NCI-H446 treated with DMSO at 0.1 percent for 48 hours (cell line): ENCODE measurements at regions not wholly inside any gene's neighbourhood (a gene's known extent, or its start where the extent isn't known, plus 50 kb on each side); places are given as distances from the start of the nearest gene placed in this dataset.

Experiments used
- DNase-seq: peaks from one replicate; lab custom pipeline; 2025; lab: John Stamatoyannopoulos, UW

GRCh38 chr3:59133311-59133710, 83.5 kb upstream of the CFAP20DC start:
- DNase-seq, result no peak

GRCh38 chr3:59131016-59131766, 81.4 kb upstream of the CFAP20DC start:
- DNase-seq, result no peak

- no peak for DNase-seq
These were observed 78.9 kb upstream of the CFAP20DC start for GRCh38 chr3:59128685-59129084.

DNA sequence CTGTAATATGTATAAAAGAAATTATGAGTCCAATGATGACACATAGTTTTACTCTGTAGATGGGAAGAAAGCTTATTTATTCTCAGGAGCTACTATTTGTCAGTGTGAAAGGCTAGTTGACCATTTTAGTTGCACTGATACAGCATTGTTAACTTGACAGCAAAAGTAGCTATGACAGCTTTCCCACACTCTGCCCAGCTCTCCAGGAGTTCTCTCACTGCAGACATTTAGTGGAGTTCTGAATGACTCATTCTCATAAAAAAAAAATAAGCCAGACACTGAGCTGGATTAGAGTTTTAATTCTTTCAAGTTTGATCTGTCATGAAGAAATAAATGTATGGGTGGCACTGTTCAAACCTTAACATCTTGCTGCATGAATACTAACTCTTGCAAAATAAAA, 77.2 kb upstream of the CFAP20DC start:
- DNase-seq, result no peak

GRCh38 chr3:59126446-59126845, 76.6 kb upstream of the CFAP20DC start:
- no peak for DNase-seq

DNA sequence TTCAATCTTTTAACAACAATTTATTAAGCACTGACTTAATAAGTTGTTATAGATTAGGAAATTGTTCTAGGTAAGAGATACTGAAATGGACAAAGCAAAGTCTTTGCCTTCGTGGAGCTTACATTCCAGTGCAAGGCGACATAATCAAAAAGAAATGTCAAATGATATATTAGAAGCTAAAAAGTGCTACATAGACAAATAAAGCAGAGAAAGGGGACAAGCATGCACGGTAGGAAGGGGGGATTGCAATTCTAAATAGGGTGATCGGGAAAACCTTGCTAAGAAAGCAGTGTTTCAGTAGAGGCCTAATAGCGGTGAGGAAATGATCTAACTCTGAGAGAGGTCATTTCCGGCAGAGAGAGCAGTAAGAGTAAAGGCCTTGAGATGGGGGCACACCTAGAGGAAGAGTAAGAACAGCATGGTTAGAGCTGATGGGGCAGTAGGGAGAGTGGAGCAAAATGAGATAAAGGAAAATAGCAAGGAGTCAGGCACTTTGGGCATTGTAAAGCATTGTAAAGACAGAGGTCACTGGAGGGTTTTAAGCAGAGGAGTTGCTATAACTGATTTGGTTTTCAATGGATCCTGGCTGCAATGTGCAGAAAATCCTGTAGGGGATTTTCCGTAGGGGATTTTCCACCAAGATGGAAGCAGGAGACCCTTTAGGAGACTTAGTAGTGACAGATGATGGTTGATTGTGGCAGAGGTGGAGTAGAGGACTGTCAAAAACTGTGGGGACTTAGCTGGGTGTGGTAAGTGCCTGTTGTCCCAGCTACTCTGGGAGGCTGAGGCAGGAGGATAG, 71.7 kb upstream of the CFAP20DC start:
- DNase-seq, result no peak

GRCh38 chr3:59118928-59119327, 69.1 kb upstream of the CFAP20DC start:
- DNase-seq, result no peak

- DNase-seq, result no peak
These were observed 67.6 kb upstream of the CFAP20DC start for GRCh38 chr3:59117396-59117795.

DNA sequence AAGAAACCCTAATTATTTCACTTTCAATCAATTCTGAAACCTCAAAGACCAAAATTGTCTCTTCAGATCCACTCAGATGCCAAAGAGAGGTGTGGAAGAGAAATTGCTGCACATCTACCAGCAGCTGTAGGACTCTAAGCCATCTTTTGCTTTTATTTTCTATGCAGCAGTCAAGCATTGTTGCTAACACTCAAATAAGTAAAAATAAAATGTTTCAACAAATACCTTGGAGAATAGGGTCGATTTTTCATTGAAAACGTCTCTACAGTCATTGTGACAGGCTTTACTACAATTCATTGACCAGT, 66.4 kb upstream of the CFAP20DC start:
- DNase-seq, result no peak

GRCh38 chr3:59115364-59116232, 65.8 kb upstream of the CFAP20DC start:
- no peak for DNase-seq

- DNase-seq, result no peak
These were observed 58.3 kb upstream of the CFAP20DC start for GRCh38 chr3:59107856-59108815.

- no peak for DNase-seq
These were observed 56.3 kb upstream of the CFAP20DC start for GRCh38 chr3:59106085-59106648.

DNA sequence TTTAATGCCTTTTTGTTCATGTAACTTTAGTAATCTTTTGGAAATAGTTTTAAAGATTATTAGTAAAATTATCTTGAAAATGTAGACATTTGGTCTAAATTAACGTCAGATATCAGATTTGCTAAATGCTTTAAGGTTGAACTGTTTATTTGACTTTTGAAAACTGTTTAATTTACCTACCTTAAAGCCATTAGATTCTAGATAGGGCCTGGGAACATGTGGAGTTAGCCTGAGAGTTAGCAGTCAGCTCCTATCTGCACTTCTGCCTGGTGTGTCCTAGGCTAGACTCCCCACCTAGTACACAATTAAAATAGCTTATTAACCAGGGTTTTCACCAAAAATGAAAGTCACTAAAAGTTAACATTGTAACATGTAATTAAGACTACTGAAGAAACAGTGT, 53.7 kb upstream of the CFAP20DC start:
- no peak for DNase-seq

- DNase-seq, result no peak
These were observed 51.5 kb upstream of the CFAP20DC start for GRCh38 chr3:59101231-59101736.
